Pancreas (tissue), 10 donors: ENCODE measurements at regions not wholly inside any gene's neighbourhood (a gene's known extent, or its start where the extent isn't known, plus 50 kb on each side); places are given as distances from the start of the nearest gene placed in this dataset.
A peak's percentile ranks its signal among the peaks of the same experiment; 100 is the strongest.

Experiments used
- ATAC-seq, 4 donors: fragments of 200-7000 bp; cut with Tn5 transposase; one replicate each; pipeline versions ENCODE4 v1.8.0 to v1.9.1; 2020; ENCODE audit warnings: mild to moderate bottlenecking in 4 of 4, moderate library complexity in 4 of 4
- DNase-seq, 6 donors: peaks; one replicate each; pipeline ENCODE4 v3.0.0-alpha.2; 2020
- FAIRE-seq: peaks from 2 replicates; lab custom pipeline; 2012; peaks lifted over from hg19 to GRCh38; lab: Jason Lieb, UNC
- H3K27ac ChIP-seq, 4 donors: fragments of 200-600 bp; sonication (generic); 1 replicate in 3 of 4; 2 replicates in 1 of 4; pipeline versions ENCODE4 v1.5.0 to v1.8.0; 2020
- H3K27me3 ChIP-seq, 4 donors: fragments of 200-600 bp; one replicate each; pipeline ENCODE4 v1.8.0; 2021
- H3K36me3 ChIP-seq, 3 donors: fragments of 200-600 bp; sonication (generic) in 1 of 3; one replicate each; pipeline versions ENCODE4 v1.5.0 to v1.8.0; 2020 to 2021
- H3K4me1 ChIP-seq, 3 donors: fragments of 200-600 bp; one replicate each; pipeline ENCODE4 v1.8.0; 2021
- H3K4me3 ChIP-seq, 4 donors: fragments of 200-600 bp; sonication (generic) in 2 of 4; one replicate each; pipeline versions ENCODE4 v1.5.0 to v1.8.0; 2020 to 2021
- H3K9me3 ChIP-seq, 4 donors: fragments of 200-600 bp; one replicate each; pipeline ENCODE4 v1.8.0; 2021
- WGBS, 2 donors: extraction: QIAGEN DNeasy Blood & Tissue Kit; methylation state at CpG; one replicate each; pipeline ENCODE4 v1.1.7; 2013; 5-methylcytosine and 5-hydroxymethylcytosine counted together
- intact Hi-C, 3 donors: fragments of 100-400 bp; cut with DNase I; formaldehyde crosslinking; loops; one replicate each; pipeline versions ENCODE4 v1.11.1 to v1.14.2; 2022
- TF ChIP-seq, protein P1 (sequence below), 4 donors: fragments of 200-600 bp; sonication (generic) in 3 of 4; IDR thresholded peaks; one replicate each; pipeline versions ENCODE4 v1.5.0 to v1.8.0; 2021; ENCODE audit warnings: antibody characterized with exemption in 4 of 4
- donor health status: healthy with polysubstance abuse.
- donor health status: DM: no; HTN: no; CAD: no; lungs with moderate emphysema.
- donor health status: DM: no; HTN: no; CAD: no.
- donor health status: control.
- donor health status: control.
- donor health status: Bipolar disorder and iron deficiency.
- donor health status: DM: yes; HTN: yes; CAD: no.
- donor health status: DM: no; HTN: no; CAD: no.
- donor health status: DM: no; HTN: no; CAD: no.
- donor health status: DM: yes; HTN: yes; CAD: no.

GRCh38 chr4:92031825-92032224, 271.9 kb upstream of the GRID2 start:
- Histone ChIP-seq H3K4me3 (no peak overlapping the region), H3K36me3 (no peaks in the 10 kb centered on the region), H3K27me3 (no peaks in the 10 kb centered on the region), H3K9me3 (no peaks in the 10 kb centered on the region), H3K4me1 (peaks cover 5 to 6% (median 6%) of the 10 kb centered on the region in 3 donors), H3K27ac (peak overlapping the region in 2 of 4 donors; percentile 44 to 57)
- DNase-seq (peak in 2 of 6 donors; percentile 17 to 67), ATAC-seq (peak; percentile 46 to 95 (median 68)), FAIRE-seq (no peak)
- intact Hi-C loops = no loop called here
- WGBS, 2 donors = 20 to 21% methylated on average over 2 of the region's 2 CpGs
- TF ChIP-seq, protein P1, sequence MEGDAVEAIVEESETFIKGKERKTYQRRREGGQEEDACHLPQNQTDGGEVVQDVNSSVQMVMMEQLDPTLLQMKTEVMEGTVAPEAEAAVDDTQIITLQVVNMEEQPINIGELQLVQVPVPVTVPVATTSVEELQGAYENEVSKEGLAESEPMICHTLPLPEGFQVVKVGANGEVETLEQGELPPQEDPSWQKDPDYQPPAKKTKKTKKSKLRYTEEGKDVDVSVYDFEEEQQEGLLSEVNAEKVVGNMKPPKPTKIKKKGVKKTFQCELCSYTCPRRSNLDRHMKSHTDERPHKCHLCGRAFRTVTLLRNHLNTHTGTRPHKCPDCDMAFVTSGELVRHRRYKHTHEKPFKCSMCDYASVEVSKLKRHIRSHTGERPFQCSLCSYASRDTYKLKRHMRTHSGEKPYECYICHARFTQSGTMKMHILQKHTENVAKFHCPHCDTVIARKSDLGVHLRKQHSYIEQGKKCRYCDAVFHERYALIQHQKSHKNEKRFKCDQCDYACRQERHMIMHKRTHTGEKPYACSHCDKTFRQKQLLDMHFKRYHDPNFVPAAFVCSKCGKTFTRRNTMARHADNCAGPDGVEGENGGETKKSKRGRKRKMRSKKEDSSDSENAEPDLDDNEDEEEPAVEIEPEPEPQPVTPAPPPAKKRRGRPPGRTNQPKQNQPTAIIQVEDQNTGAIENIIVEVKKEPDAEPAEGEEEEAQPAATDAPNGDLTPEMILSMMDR (IDR thresholded peaks at IDR 0.05) = no peak

DNA sequence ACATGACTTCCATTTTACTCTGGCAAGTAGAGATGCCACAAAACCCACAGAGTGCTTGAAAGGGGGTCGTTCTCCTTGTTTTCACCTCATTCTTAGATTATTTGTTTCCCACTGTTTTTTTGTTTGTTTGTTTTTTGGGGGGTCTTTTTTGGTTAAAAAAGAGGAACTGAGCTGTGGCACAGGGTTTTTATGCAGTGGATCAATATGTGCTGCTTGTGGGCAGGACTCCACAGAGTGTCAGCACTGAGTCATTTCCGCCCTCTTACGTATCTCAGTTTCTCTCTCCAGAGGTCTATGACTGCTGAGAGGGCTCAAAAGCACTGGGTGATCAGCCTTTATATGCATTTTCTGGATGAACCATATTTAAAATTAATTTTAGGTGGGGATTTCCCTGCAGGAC, 268.1 kb upstream of the GRID2 start:
- peaks cover 5 to 6% (median 6%) of the 10 kb centered on the region in 3 donors for H3K4me1 ChIP-seq
- H3K27ac ChIP-seq = no peak overlapping the region
- TF ChIP-seq, protein P1 (IDR thresholded peaks at IDR 0.05) = no peak
- FAIRE-seq = no peak
- 83 to 86% methylated on average over 3 of the region's 3 CpGs for WGBS, 2 donors
- no peak for ATAC-seq
- H3K4me3 ChIP-seq = no peak overlapping the region
- H3K9me3 ChIP-seq = no peaks in the 10 kb centered on the region
- no peaks in the 10 kb centered on the region for H3K36me3 ChIP-seq
- DNase-seq = no peak
- intact Hi-C loops = no loop called here
- no peaks in the 10 kb centered on the region for H3K27me3 ChIP-seq

GRCh38 chr4:92045718-92046117, 258.0 kb upstream of the GRID2 start:
- H3K27me3 ChIP-seq = no peaks in the 10 kb centered on the region
- DNase-seq (no peak), FAIRE-seq (no peak), ATAC-seq (no peak)
- H3K36me3 ChIP-seq = no peaks in the 10 kb centered on the region
- H3K4me3 ChIP-seq = no peak overlapping the region
- no peak overlapping the region for H3K27ac ChIP-seq
- no peaks in the 10 kb centered on the region for H3K4me1 ChIP-seq
- WGBS, 2 donors = 94 to 97% methylated on average over 13 of the region's 13 CpGs
- TF ChIP-seq, protein P1 (IDR thresholded peaks at IDR 0.05) = no peak
- intact Hi-C loops = no loop called here
- no peaks in the 10 kb centered on the region for H3K9me3 ChIP-seq

DNA sequence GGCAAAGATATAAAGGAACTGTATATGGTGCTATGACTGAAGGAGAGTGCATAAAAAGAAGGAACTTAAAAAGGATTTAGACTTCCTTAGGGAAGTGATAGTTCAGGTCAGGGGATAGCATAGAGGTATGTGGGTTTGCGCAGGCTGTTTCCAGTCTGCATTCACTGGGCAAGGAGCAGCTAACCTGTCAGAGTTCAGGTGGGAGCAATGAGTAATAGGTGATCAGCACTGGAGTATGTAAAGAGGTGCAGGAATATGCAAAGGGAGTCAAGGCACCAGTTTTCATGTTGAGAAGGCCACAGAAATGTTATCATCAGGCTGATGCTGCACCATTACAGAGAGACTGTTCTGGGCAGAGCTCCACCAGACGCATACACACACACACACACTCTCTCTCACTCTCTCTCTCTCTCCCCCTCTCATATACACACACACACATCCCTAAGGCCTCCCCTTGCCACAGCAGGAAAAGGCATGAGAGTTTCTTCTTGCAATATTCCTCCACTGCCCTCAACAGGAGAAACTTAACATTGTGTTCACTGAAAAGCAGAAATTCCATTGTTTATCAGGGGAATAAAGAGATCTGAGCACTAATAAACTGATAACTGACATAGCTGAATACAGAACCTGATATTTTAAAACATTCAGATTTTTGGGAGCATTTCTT, 256.4 kb upstream of the GRID2 start:
- FAIRE-seq = no peak
- no peak for DNase-seq

GRCh38 chr4:92050875-92051274, 252.9 kb upstream of the GRID2 start:
- intact Hi-C loops = no loop called here
- no peaks in the 10 kb centered on the region for H3K27me3 ChIP-seq
- no peak overlapping the region for H3K27ac ChIP-seq
- no peaks in the 10 kb centered on the region for H3K4me1 ChIP-seq
- TF ChIP-seq, protein P1 (IDR thresholded peaks at IDR 0.05) = no peak
- FAIRE-seq = no peak
- no peaks in the 10 kb centered on the region for H3K36me3 ChIP-seq
- WGBS, 2 donors = 86 to 92% methylated on average over 3 of the region's 3 CpGs
- no peak for DNase-seq
- no peak overlapping the region for H3K4me3 ChIP-seq
- ATAC-seq = no peak
- no peaks in the 10 kb centered on the region for H3K9me3 ChIP-seq

More for the DNA sequence above, 256.4 kb upstream of the GRID2 start:
- H3K4me1 ChIP-seq = no peaks in the 10 kb centered on the region
- no peaks in the 10 kb centered on the region for H3K27me3 ChIP-seq
- no peak overlapping the region for H3K4me3 ChIP-seq
- no peaks in the 10 kb centered on the region for H3K9me3 ChIP-seq
- H3K36me3 ChIP-seq = no peaks in the 10 kb centered on the region
- H3K27ac ChIP-seq = no peak overlapping the region
- intact Hi-C loops = no loop called here
- ATAC-seq = peak in 3 of 4 donors; percentile 22 to 85 (median 32)
- TF ChIP-seq, protein P1 (IDR thresholded peaks at IDR 0.05) = no peak
- WGBS, 2 donors = 55% methylated on average over 2 of the region's 2 CpGs
